Tibial nerve (tissue), 3 donors: ENCODE measurements at regions not wholly inside any gene's neighbourhood (a gene's known extent, or its start where the extent isn't known, plus 50 kb on each side); places are given as distances from the start of the nearest gene placed in this dataset.

Experiments
- POLR2A ChIP-seq, 2 donors: fragments of 450-650 bp; IDR thresholded peaks; one replicate each; pipeline ENCODE4 v1.6.1; 2017; ENCODE audit warnings: antibody characterized with exemption in 2 of 2, mild to moderate bottlenecking in 2 of 2, moderate library complexity in 2 of 2
- TF ChIP-seq, protein P1 (sequence below), 5 experiments: fragments of 200-600 bp in 3 of 5; fragments of 450-650 bp in 2 of 5; sonication (generic) in 3 of 5; IDR thresholded peaks; one replicate each; pipeline ENCODE4 v1.5.1; 2016 to 2019; ENCODE audit warnings: antibody characterized with exemption in 5 of 5, mild to moderate bottlenecking in 3 of 5, moderate library complexity in 2 of 5

DNA sequence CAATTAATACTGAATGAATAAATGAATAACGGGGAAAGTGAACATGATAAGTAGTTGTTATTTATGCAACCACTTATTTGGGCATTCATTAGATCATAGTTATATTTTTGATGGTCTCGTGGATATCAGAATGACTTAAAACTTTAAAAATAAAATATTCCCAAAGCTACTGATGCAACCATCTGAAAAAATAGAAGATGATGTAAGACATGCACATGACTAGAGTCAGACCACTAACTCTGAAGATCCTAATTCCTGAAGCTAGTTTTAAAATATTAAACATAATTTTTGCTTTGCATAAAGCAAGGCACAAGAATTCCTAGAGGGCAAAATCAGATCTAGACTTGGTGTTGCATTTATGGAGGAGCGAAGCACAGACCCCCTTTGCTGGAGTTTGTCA, 616.1 kb downstream of the IRS1 start:
- TF ChIP-seq, protein P1, sequence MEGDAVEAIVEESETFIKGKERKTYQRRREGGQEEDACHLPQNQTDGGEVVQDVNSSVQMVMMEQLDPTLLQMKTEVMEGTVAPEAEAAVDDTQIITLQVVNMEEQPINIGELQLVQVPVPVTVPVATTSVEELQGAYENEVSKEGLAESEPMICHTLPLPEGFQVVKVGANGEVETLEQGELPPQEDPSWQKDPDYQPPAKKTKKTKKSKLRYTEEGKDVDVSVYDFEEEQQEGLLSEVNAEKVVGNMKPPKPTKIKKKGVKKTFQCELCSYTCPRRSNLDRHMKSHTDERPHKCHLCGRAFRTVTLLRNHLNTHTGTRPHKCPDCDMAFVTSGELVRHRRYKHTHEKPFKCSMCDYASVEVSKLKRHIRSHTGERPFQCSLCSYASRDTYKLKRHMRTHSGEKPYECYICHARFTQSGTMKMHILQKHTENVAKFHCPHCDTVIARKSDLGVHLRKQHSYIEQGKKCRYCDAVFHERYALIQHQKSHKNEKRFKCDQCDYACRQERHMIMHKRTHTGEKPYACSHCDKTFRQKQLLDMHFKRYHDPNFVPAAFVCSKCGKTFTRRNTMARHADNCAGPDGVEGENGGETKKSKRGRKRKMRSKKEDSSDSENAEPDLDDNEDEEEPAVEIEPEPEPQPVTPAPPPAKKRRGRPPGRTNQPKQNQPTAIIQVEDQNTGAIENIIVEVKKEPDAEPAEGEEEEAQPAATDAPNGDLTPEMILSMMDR (IDR thresholded peaks at IDR 0.05), result no peak
- no peak for TF ChIP-seq POLR2A (IDR thresholded peaks at IDR 0.05)
